ENCODE measurements at regions not wholly inside any gene's neighbourhood (a gene's known extent, or its start where the extent isn't known, plus 50 kb on each side); places are given as distances from the start of the nearest gene placed in this dataset.

DNA sequence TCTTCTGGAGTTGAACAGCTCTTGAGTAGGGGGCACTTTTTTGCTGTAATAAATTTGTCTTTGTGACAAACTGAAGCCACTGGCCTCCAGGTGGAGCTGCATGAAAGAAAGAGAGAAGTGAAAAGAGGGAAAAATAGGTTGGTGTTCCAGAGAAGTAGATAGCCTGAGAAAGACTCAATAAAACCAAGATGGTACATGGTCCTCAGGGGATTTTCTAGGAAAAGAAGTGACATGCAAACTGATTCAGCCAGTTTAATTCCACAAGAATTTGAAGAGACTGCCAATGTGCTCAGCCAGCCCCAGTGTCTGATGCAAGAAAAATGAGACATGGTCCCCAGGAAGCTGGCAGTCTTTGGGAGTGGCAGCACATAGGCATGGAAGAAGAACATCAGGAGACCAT, 152.7 kb downstream of the CD47 start:
- peak in 5 of 6 experiments; percentile 24 to 59 (median 57) for TF ChIP-seq CTCF (IDR thresholded peaks at IDR 0.05)
- TF ChIP-seq POLR2A (IDR thresholded peaks at IDR 0.05): no peak

Measured in Peyer's patch (tissue), 4 donors.